DND-41 (cell line): ENCODE measurements at regions not wholly inside any gene's neighbourhood (a gene's known extent, or its start where the extent isn't known, plus 50 kb on each side); places are given as distances from the start of the nearest gene placed in this dataset.

ENCODE experiments used
- ATAC-seq: fragments of 200-7000 bp; cut with Tn5 transposase; 3 replicates; pipeline ENCODE4 v1.9.1; 2021; ENCODE audit warnings: low read depth; ENCODE audit not compliant: insufficient read depth
- DNase-seq: peaks from one replicate; pipeline ENCODE4 v3.0.0-alpha.2; 2020
- H2AFZ ChIP-seq: 2 replicates; pipeline ENCODE4 v1.6.0; 2012; ENCODE audit warnings: low read depth, low read length
- H3K27ac ChIP-seq: 2 replicates; pipeline ENCODE4 v1.5.1; 2012; ENCODE audit warnings: low read length, inconsistent platforms
- H3K27me3 ChIP-seq: fragments of 200-600 bp; sonication (generic); 2 replicates; pipeline ENCODE4 v1.6.0; 2012; ENCODE audit warnings: low read length, mild to moderate bottlenecking, inconsistent platforms; ENCODE audit not compliant: insufficient read depth, poor library complexity
- H3K36me3 ChIP-seq: 2 replicates; pipeline ENCODE4 v1.5.1; 2012; ENCODE audit warnings: low read length, inconsistent platforms; ENCODE audit not compliant: insufficient read depth
- H3K4me1 ChIP-seq: 2 replicates; pipeline ENCODE4 v1.5.1; 2012; ENCODE audit warnings: mild to moderate bottlenecking, low read length; ENCODE audit not compliant: insufficient read depth
- H3K4me2 ChIP-seq: 2 replicates; pipeline ENCODE4 v1.6.0; 2012; ENCODE audit warnings: mild to moderate bottlenecking, moderate library complexity, low read length, inconsistent platforms; ENCODE audit not compliant: insufficient read depth
- H3K4me3 ChIP-seq, 2 experiments: fragments of 200-600 bp in 1 of 2; shearing (Covaris generic) in 1 of 2; 2 replicates each; pipeline ENCODE4 v1.5.1; 2012 to 2016; ENCODE audit warnings: inconsistent platforms in 2 of 2, low read length in 2 of 2, mild to moderate bottlenecking in 2 of 2, low read depth in 1 of 2, moderate library complexity in 1 of 2
- H3K79me2 ChIP-seq: 2 replicates; pipeline ENCODE4 v1.6.0; 2012; ENCODE audit warnings: low read length, inconsistent platforms; ENCODE audit not compliant: insufficient read depth
- H3K9ac ChIP-seq: 2 replicates; pipeline ENCODE4 v1.6.0; 2012; ENCODE audit warnings: low read depth, mild to moderate bottlenecking, inconsistent platforms, low read length, moderate library complexity
- H3K9me3 ChIP-seq: 2 replicates; pipeline ENCODE4 v1.5.1; 2012; ENCODE audit warnings: low read length, moderate library complexity, mild to moderate bottlenecking, inconsistent platforms; ENCODE audit not compliant: insufficient read depth, severe bottlenecking
- H4K20me1 ChIP-seq: 2 replicates; pipeline ENCODE4 v1.6.0; 2012; ENCODE audit warnings: low read length; ENCODE audit not compliant: insufficient read depth
- CTCF ChIP-seq: IDR thresholded peaks from 2 replicates; pipeline ENCODE4 v1.5.1; 2012; ENCODE audit warnings: borderline replicate concordance, low read length, moderate library complexity, mild to moderate bottlenecking; ENCODE audit not compliant: poor library complexity, severe bottlenecking; ENCODE audit errors: extremely low read depth
- EZH2 ChIP-seq: IDR thresholded peaks from 3 replicates; pipeline ENCODE4 v1.6.1; 2012; ENCODE audit warnings: borderline replicate concordance, low read depth, mild to moderate bottlenecking, moderate library complexity, low read length, inconsistent platforms; ENCODE audit not compliant: severe bottlenecking

GRCh38 chr20:57957411-57958049 lies 247.7 kb upstream of the PMEPA1 start:
- TF ChIP-seq CTCF = no peak
- TF ChIP-seq EZH2 = no peak
- H3K4me1 ChIP-seq = no peaks in the 10 kb centered on the region
- no peaks in the 10 kb centered on the region for H3K79me2 ChIP-seq
- peaks cover 3% of the 10 kb centered on the region for H3K27me3 ChIP-seq
- no peaks in the 10 kb centered on the region for H3K36me3 ChIP-seq
- no peaks in the 10 kb centered on the region for H3K9me3 ChIP-seq
- no peak for ATAC-seq
- no peaks in the 10 kb centered on the region for H4K20me1 ChIP-seq
- no peak overlapping the region for H3K4me3 ChIP-seq
- H3K9ac ChIP-seq = no peak overlapping the region
- H2AFZ ChIP-seq = no peak overlapping the region
- no peak for DNase-seq
- H3K4me2 ChIP-seq = no peak overlapping the region
- H3K27ac ChIP-seq = no peak overlapping the region

GRCh38 chr20:57953638-57954037 lies 243.8 kb upstream of the PMEPA1 start:
- H3K79me2 ChIP-seq = no peaks in the 10 kb centered on the region
- no peaks in the 10 kb centered on the region for H3K4me1 ChIP-seq
- no peak overlapping the region for H3K9ac ChIP-seq
- no peak for DNase-seq
- no peak overlapping the region for H3K4me3 ChIP-seq
- ATAC-seq = no peak
- no peaks in the 10 kb centered on the region; the same call in 1 of the 2 replicates for H4K20me1 ChIP-seq
- H3K36me3 ChIP-seq = no peaks in the 10 kb centered on the region
- H3K27me3 ChIP-seq = peaks cover 3% of the 10 kb centered on the region
- no peak overlapping the region for H2AFZ ChIP-seq
- H3K9me3 ChIP-seq = no peaks in the 10 kb centered on the region
- H3K4me2 ChIP-seq = no peak overlapping the region
- H3K27ac ChIP-seq = no peak overlapping the region
- no peak for TF ChIP-seq EZH2
- TF ChIP-seq CTCF = no peak

- Histone ChIP-seq H3K9me3 (no peaks in the 10 kb centered on the region), H3K27me3 (peaks cover 3% of the 10 kb centered on the region), H3K27ac (no peak overlapping the region), H3K36me3 (no peaks in the 10 kb centered on the region), H4K20me1 (no peaks in the 10 kb centered on the region; the same call in 1 of the 2 replicates), H3K4me2 (no peak overlapping the region), H3K4me3 (no peak overlapping the region), H3K79me2 (no peaks in the 10 kb centered on the region), H3K4me1 (no peaks in the 10 kb centered on the region), H3K9ac (no peak overlapping the region), H2AFZ (no peak overlapping the region)
- no peak for ATAC-seq
- TF ChIP-seq CTCF (no peak), EZH2 (no peak)
- DNase-seq = no peak
Measured at GRCh38 chr20:57952136-57952535, 242.3 kb upstream of the PMEPA1 start.

DNA sequence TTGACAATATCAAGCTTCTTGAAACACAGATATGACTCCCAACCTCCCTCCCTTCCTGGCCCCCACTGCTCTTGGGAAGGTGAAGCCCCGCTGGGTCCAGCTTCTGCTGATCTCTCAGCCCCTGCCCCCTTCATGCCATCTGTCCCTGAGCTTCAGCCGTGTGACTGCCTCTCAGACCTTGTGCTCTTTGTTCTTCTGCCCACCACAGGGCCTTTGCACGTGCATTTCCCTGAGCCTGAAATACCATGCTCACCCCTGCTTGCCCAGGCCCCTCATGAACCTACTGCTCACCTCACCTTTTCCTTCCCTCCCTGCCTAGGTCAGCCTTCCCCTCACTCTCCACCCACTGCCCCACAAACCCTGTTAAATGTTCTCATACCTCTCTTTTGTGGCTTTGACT lies 241.7 kb upstream of the PMEPA1 start:
- DNase-seq (no peak), ATAC-seq (no peak)
- H3K79me2 ChIP-seq = no peaks in the 10 kb centered on the region
- H4K20me1 ChIP-seq = no peaks in the 10 kb centered on the region; the same call in 1 of the 2 replicates
- H3K4me2 ChIP-seq = no peak overlapping the region
- H3K9me3 ChIP-seq = no peaks in the 10 kb centered on the region
- H3K27ac ChIP-seq = no peak overlapping the region
- H3K27me3 ChIP-seq = peaks cover 1% of the 10 kb centered on the region
- no peaks in the 10 kb centered on the region for H3K4me1 ChIP-seq
- H3K4me3 ChIP-seq = no peak overlapping the region
- no peaks in the 10 kb centered on the region for H3K36me3 ChIP-seq
- H2AFZ ChIP-seq = no peak overlapping the region
- no peak overlapping the region for H3K9ac ChIP-seq
- TF ChIP-seq EZH2 (no peak), CTCF (no peak)
